HepG2 (cell line): ENCODE measurements at regions not wholly inside any gene's neighbourhood (a gene's known extent, or its start where the extent isn't known, plus 50 kb on each side); places are given as distances from the start of the nearest gene placed in this dataset.

ENCODE experiments used
- ARID5B ChIP-seq: IDR thresholded peaks from 2 replicates; pipeline ENCODE4 v1.4.0; 2020; ENCODE audit warnings: mild to moderate bottlenecking, missing genetic modification reagents
- CBX5 ChIP-seq: sonication (generic); formaldehyde crosslinking; IDR thresholded peaks from 2 replicates; pipeline ENCODE4 v1.4.0; 2020; ENCODE audit warnings: missing genetic modification reagents, borderline replicate concordance
- HMGXB3 ChIP-seq: sonication (generic); formaldehyde crosslinking; IDR thresholded peaks from 2 replicates; pipeline ENCODE4 v1.4.0; 2020; ENCODE audit warnings: missing genetic modification reagents, borderline replicate concordance
- MAX ChIP-seq: IDR thresholded peaks from 2 replicates; pipeline ENCODE4 v1.6.1; 2012; ENCODE audit warnings: inconsistent platforms
- MXD4 ChIP-seq: IDR thresholded peaks from 2 replicates; pipeline ENCODE4 v1.6.1; 2016; ENCODE audit warnings: mild to moderate bottlenecking, missing biosample characterization, missing genetic modification reagents
- RBM22 ChIP-seq: fragments of 200-400 bp; formaldehyde crosslinking; optimal IDR thresholded peaks from 2 replicates; pipeline ENCODE3; 2017; ENCODE audit warnings: mild to moderate bottlenecking, low read length, moderate library complexity
- RXRB ChIP-seq: IDR thresholded peaks from 2 replicates; pipeline ENCODE4 v1.6.1; 2016; ENCODE audit warnings: borderline replicate concordance, missing genetic modification reagents, missing compliant biosample characterization
- SCMH1 ChIP-seq: sonication (generic); formaldehyde crosslinking; IDR thresholded peaks from 2 replicates; pipeline ENCODE4 v1.9.0; 2021; ENCODE audit warnings: missing genetic modification reagents, mild to moderate bottlenecking, borderline replicate concordance
- SNAPC4 ChIP-seq: sonication (generic); formaldehyde crosslinking; IDR thresholded peaks from 2 replicates; pipeline ENCODE4 v1.4.0; 2020; ENCODE audit warnings: mild to moderate bottlenecking, missing genetic modification reagents
- ZBTB7B ChIP-seq: sonication (generic); formaldehyde crosslinking; IDR thresholded peaks from 2 replicates; pipeline ENCODE4 v1.4.0; 2020; ENCODE audit warnings: missing genetic modification reagents
- ZMAT5 ChIP-seq: sonication (generic); formaldehyde crosslinking; IDR thresholded peaks from 2 replicates; pipeline ENCODE4 v1.5.0; 2020; ENCODE audit warnings: mild to moderate bottlenecking, low read depth, missing genetic modification reagents, borderline replicate concordance
- ZMYM4 ChIP-seq: sonication (generic); formaldehyde crosslinking; IDR thresholded peaks from 2 replicates; pipeline ENCODE4 v1.8.1; 2023; ENCODE audit warnings: mild to moderate bottlenecking, missing genetic modification reagents
- ZNF205 ChIP-seq: IDR thresholded peaks from 2 replicates; pipeline ENCODE4 v1.6.1; 2018; ENCODE audit warnings: missing biosample characterization, missing genetic modification reagents
- ZNF275 ChIP-seq: sonication (generic); formaldehyde crosslinking; IDR thresholded peaks from 2 replicates; pipeline ENCODE4 v1.8.0; 2022; ENCODE audit warnings: missing genetic modification reagents, mild to moderate bottlenecking, inconsistent platforms, borderline replicate concordance
- ZNF598 ChIP-seq: sonication (generic); formaldehyde crosslinking; IDR thresholded peaks from 2 replicates; pipeline ENCODE4 v1.5.1; 2020; ENCODE audit warnings: mild to moderate bottlenecking, missing genetic modification reagents, borderline replicate concordance

GRCh38 chr2:126990200-126990599, 91.5 kb downstream of the TEX51 start (continued):
- no peak for TF ChIP-seq SNAPC4 (CRISPR knock-in tag)
- no peak for TF ChIP-seq ZMAT5 (CRISPR knock-in tag)
- no peak for TF ChIP-seq RBM22
- TF ChIP-seq CBX5 (CRISPR knock-in tag): no peak
- TF ChIP-seq SCMH1: no peak
- TF ChIP-seq ZMYM4 (CRISPR knock-in tag): peak; percentile 20; the same call in 1 of the 2 replicates
- no peak for TF ChIP-seq ZBTB7B (CRISPR knock-in tag)
- TF ChIP-seq ZNF598: peak; percentile 94
- TF ChIP-seq MXD4 (CRISPR knock-in tag): no peak
- TF ChIP-seq MAX: peak; percentile 51
- TF ChIP-seq RXRB: no peak
- TF ChIP-seq ARID5B: no peak
- TF ChIP-seq ZNF275 (CRISPR knock-in tag): no peak
- TF ChIP-seq ZNF205 (CRISPR knock-in tag): no peak
- no peak for TF ChIP-seq HMGXB3 (CRISPR knock-in tag)
